HG03139 (cell line): ENCODE measurements at regions not wholly inside any gene's neighbourhood (a gene's known extent, or its start where the extent isn't known, plus 50 kb on each side); places are given as distances from the start of the nearest gene placed in this dataset.
"Not testable (repeated sequence)": the region's sequence is repeated elsewhere in the genome, so short reads cannot be mapped to it uniquely, and the experiment has no call there.

ENCODE experiments used
- ATAC-seq: cut with Tn5 transposase; IDR thresholded peaks from one replicate; pipeline ENCODE4 v1.9.1; 2021; ENCODE audit not compliant: unreplicated experiment

- not testable (repeated sequence) for ATAC-seq
Measured at GRCh38 chr20:47979361-47980095, 194.2 kb upstream of the SULF2 start.

- ATAC-seq: not testable (repeated sequence)
Measured at GRCh38 chr20:47978428-47979120, 193.3 kb upstream of the SULF2 start.

GRCh38 chr20:47977789-47978252 is 192.5 kb upstream of the SULF2 start:
- ATAC-seq: not testable (repeated sequence)

- not testable (repeated sequence) for ATAC-seq
Measured at GRCh38 chr20:47977017-47977788, 191.9 kb upstream of the SULF2 start.

GRCh38 chr20:47974234-47974878 is 189.1 kb upstream of the SULF2 start:
- ATAC-seq: no peak

GRCh38 chr20:47973519-47974233 is 188.4 kb upstream of the SULF2 start:
- ATAC-seq: no peak

- no peak for ATAC-seq
Measured at GRCh38 chr20:47972916-47973309, 187.6 kb upstream of the SULF2 start.

- ATAC-seq: not testable (repeated sequence)
Measured at GRCh38 chr20:47972297-47972915, 187.1 kb upstream of the SULF2 start.

- no peak for ATAC-seq
Measured at GRCh38 chr20:47971058-47971791, 185.9 kb upstream of the SULF2 start.

GRCh38 chr20:47970282-47970903 is 185.1 kb upstream of the SULF2 start:
- ATAC-seq: no peak

- no peak for ATAC-seq
Measured at GRCh38 chr20:47969426-47969825, 184.1 kb upstream of the SULF2 start.

- no peak for ATAC-seq
Measured at GRCh38 chr20:47968541-47969310, 183.4 kb upstream of the SULF2 start.

GRCh38 chr20:47964149-47964548 is 178.9 kb upstream of the SULF2 start:
- no peak for ATAC-seq

- no peak for ATAC-seq
Measured at GRCh38 chr20:47963022-47963421, 177.7 kb upstream of the SULF2 start.

GRCh38 chr20:47962286-47962963 is 177.1 kb upstream of the SULF2 start:
- no peak for ATAC-seq

- no peak for ATAC-seq
Measured at GRCh38 chr20:47960769-47961541, 175.7 kb upstream of the SULF2 start.

GRCh38 chr20:47960277-47960676 is 175.0 kb upstream of the SULF2 start:
- no peak for ATAC-seq
